Adrenal gland (tissue), 5 donors: ENCODE measurements at regions not wholly inside any gene's neighbourhood (a gene's known extent, or its start where the extent isn't known, plus 50 kb on each side); places are given as distances from the start of the nearest gene placed in this dataset.

ENCODE experiments used
- POLR2A ChIP-seq, 2 donors: fragments of 450-650 bp; IDR thresholded peaks; one replicate each; pipeline ENCODE4 v1.6.1; 2017; ENCODE audit warnings: antibody characterized with exemption in 2 of 2, mild to moderate bottlenecking in 2 of 2, moderate library complexity in 1 of 2
- TF ChIP-seq, protein P1 (sequence below), 6 experiments: fragments of 450-650 bp in 4 of 6; fragments of 200-600 bp in 2 of 6; sonication (generic) in 1 of 6; IDR thresholded peaks; 1 replicate in 5 of 6; 2 replicates in 1 of 6; pipeline versions ENCODE4 v1.5.1 to v1.8.0; 2016 to 2021; ENCODE audit warnings: antibody characterized with exemption in 6 of 6, mild to moderate bottlenecking in 2 of 6, moderate library complexity in 1 of 6
- donor health status: DM: no; HTN: no; CAD: no.

DNA sequence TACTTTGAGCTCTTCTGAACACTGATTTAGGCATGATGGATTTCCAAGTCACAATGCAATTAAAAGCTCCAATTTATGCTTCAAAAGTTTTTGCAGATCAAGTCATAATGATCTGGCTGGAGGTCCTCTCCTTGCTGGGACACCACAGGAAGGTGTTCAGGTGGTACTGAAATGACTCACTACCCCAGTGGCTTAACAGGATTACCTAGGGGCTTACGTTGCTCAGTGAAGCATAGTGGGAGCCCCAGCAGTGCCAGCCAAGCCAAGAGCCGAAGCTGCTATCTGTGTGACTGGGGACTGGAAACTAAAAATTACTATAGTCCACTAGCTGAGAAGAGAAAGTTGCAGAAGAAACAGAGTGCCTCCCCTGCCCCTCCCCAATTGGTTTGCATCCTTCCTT lies 110.1 kb upstream of the LPP start:
- TF ChIP-seq, protein P1, sequence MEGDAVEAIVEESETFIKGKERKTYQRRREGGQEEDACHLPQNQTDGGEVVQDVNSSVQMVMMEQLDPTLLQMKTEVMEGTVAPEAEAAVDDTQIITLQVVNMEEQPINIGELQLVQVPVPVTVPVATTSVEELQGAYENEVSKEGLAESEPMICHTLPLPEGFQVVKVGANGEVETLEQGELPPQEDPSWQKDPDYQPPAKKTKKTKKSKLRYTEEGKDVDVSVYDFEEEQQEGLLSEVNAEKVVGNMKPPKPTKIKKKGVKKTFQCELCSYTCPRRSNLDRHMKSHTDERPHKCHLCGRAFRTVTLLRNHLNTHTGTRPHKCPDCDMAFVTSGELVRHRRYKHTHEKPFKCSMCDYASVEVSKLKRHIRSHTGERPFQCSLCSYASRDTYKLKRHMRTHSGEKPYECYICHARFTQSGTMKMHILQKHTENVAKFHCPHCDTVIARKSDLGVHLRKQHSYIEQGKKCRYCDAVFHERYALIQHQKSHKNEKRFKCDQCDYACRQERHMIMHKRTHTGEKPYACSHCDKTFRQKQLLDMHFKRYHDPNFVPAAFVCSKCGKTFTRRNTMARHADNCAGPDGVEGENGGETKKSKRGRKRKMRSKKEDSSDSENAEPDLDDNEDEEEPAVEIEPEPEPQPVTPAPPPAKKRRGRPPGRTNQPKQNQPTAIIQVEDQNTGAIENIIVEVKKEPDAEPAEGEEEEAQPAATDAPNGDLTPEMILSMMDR (IDR thresholded peaks at IDR 0.05) = no peak
- TF ChIP-seq POLR2A (IDR thresholded peaks at IDR 0.05) = no peak
